ENCODE measurements at regions not wholly inside any gene's neighbourhood (a gene's known extent, or its start where the extent isn't known, plus 50 kb on each side); places are given as distances from the start of the nearest gene placed in this dataset.

GRCh38 chr5:130706696-130707095 lies 458.4 kb downstream of the HINT1 start:
- Histone ChIP-seq H3K9me3 (ENCODE audit: control insufficient read depth, low read depth, low read length) (no peaks in the 10 kb centered on the region), H3K56ac (ENCODE audit: insufficient read length, low read depth, low read length) (no peak overlapping the region), H3K23me2 (ENCODE audit: insufficient read length, low read depth, low read length, poor library complexity, severe bottlenecking) (no peaks in the 10 kb centered on the region), H2AFZ (ENCODE audit: low read length) (no peak overlapping the region), H2BK20ac (ENCODE audit: low read depth, low read length, poor library complexity, severe bottlenecking) (no peak overlapping the region), H3K4me2 (ENCODE audit: insufficient read depth, insufficient read length, low read length) (no peak overlapping the region), H3K18ac (ENCODE audit: insufficient read length, low read depth, low read length) (no peak overlapping the region), H4K5ac (ENCODE audit: insufficient read length, low read depth, low read length) (no peak overlapping the region), H3K27ac (ENCODE audit: insufficient read length, low read depth, low read length) (no peak overlapping the region), H2BK15ac (ENCODE audit: low read depth, low read length) (no peak overlapping the region), H3K79me1 (ENCODE audit: insufficient read depth, low read depth, low read length, poor library complexity, severe bottlenecking) (no peaks in the 10 kb centered on the region), H3T11ph (ENCODE audit: low read length) (no peak overlapping the region), H4K20me1 (ENCODE audit: control insufficient read depth, insufficient read depth, insufficient read length) (no peaks in the 10 kb centered on the region), H3K4ac (ENCODE audit: low read depth, low read length) (no peak overlapping the region), H3K4me1 (ENCODE audit: insufficient read depth, low read length) (no peaks in the 10 kb centered on the region), H3K14ac (ENCODE audit: insufficient read depth, low read length) (no peak overlapping the region), H4K8ac (replicated peaks; ENCODE audit: insufficient read length, low read depth, low read length) (no peak overlapping the region), H4K91ac (ENCODE audit: insufficient read length, low read depth, low read length) (no peak overlapping the region), H2BK12ac (ENCODE audit: insufficient read length, low read depth, low read length) (no peak overlapping the region), H3K79me2 (ENCODE audit: insufficient read depth, low read length) (no peaks in the 10 kb centered on the region), H2BK120ac (ENCODE audit: low read depth, low read length, poor library complexity, severe bottlenecking) (no peak overlapping the region), H3K27me3 (ENCODE audit: insufficient read depth, low read length) (no peaks in the 10 kb centered on the region), H3K23ac (ENCODE audit: insufficient read length, low read depth, low read length) (no peak overlapping the region), H2AK5ac (ENCODE audit: insufficient read length, low read length) (no peak overlapping the region), H3K9ac (ENCODE audit: extremely low read depth, insufficient read length, low read length) (no peak overlapping the region), H2BK5ac (ENCODE audit: insufficient read length, low read length) (no peak overlapping the region)
- no peaks in the 10 kb centered on the region; a peak in 1 of 7 replicates for H3K36me3 Mint-ChIP-seq (ENCODE audit: insufficient read depth in 1 of 3, low read depth in 3 of 3)
- no CpG with 5 or more reads among the region's 5 CpGs for WGBS (ENCODE audit: extremely low coverage, insufficient read length, low lambda C conversion rate)
- DNase-seq = no peak
- H3K27ac Mint-ChIP-seq = peak overlapping the region; percentile 0 to 28 (median 12); a peak in 2 of 7 replicates
- no peak for TF ChIP-seq CTCF (conservative IDR thresholded peaks at IDR 0.05)
- no peak overlapping the region for H3K4me3 Mint-ChIP-seq
- H3K9me3 Mint-ChIP-seq = no peaks in the 10 kb centered on the region
- peaks cover 22 to 29% of the 10 kb centered on the region in 2 experiments for H3K4me1 Mint-ChIP-seq
- H3K27me3 Mint-ChIP-seq (ENCODE audit: low read depth) = no peaks in the 10 kb centered on the region
